22Rv1 (cell line): ENCODE measurements at regions not wholly inside any gene's neighbourhood (a gene's known extent, or its start where the extent isn't known, plus 50 kb on each side); places are given as distances from the start of the nearest gene placed in this dataset.

Source experiments
- CTCF ChIP-seq: fragments of 450-650 bp; IDR thresholded peaks from 2 replicates; pipeline ENCODE4 v1.5.1; 2017; ENCODE audit warnings: mild to moderate bottlenecking
- ZFX ChIP-seq: fragments of 450-650 bp; IDR thresholded peaks from 2 replicates; pipeline ENCODE4 v1.6.1; 2017; ENCODE audit warnings: antibody characterized with exemption, borderline replicate concordance

DNA sequence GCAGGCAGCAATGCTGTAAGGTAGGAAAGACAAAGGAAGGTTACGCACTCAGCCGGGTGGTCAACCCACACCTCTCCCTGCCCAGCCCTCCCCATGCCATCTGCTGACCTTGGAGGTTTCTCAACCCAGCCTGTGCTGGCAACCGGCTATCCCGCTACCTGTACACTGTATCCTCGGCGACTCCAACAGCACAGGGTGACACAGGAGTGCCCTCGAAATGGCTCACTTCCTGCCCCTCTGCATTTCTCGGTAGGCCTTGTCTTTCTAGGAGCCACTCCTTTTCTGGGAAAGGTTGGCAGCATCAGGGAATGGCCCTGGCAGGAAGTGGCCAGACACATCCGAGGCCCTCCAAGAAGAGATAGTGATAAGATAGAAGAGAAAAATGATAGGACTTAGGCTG, 124.0 kb downstream of the PROX1 start:
- TF ChIP-seq CTCF (no peak), ZFX (no peak)
